Astrocyte (in vitro differentiated cells and primary cell): ENCODE measurements at regions not wholly inside any gene's neighbourhood (a gene's known extent, or its start where the extent isn't known, plus 50 kb on each side); places are given as distances from the start of the nearest gene placed in this dataset.

Experiments used
- DNase-seq: peaks from one replicate; pipeline ENCODE4 v3.0.0-alpha.2; 2010; ENCODE audit warnings: low read depth
- FAIRE-seq: peaks from 2 replicates; lab custom pipeline; 2011; peaks lifted over from hg19 to GRCh38; lab: Jason Lieb, UNC
- H2AFZ ChIP-seq: 2 replicates; pipeline ENCODE4 v1.6.0; 2012; ENCODE audit warnings: low read depth, low read length, inconsistent platforms
- H3K27ac ChIP-seq: 2 replicates; pipeline ENCODE4 v1.5.1; 2011; ENCODE audit warnings: low read depth, low read length, inconsistent platforms
- H3K27me3 ChIP-seq: 2 replicates; pipeline ENCODE4 v1.6.0; 2011; ENCODE audit warnings: low read length, inconsistent platforms; ENCODE audit not compliant: insufficient read depth
- H3K36me3 ChIP-seq: 2 replicates; pipeline ENCODE4 v1.5.1; 2011; ENCODE audit warnings: low read length, inconsistent platforms; ENCODE audit not compliant: insufficient read depth
- H3K4me1 ChIP-seq: 2 replicates; pipeline ENCODE4 v1.5.1; 2011; ENCODE audit warnings: low read length, inconsistent platforms; ENCODE audit not compliant: insufficient read depth
- H3K4me2 ChIP-seq: 2 replicates; pipeline ENCODE4 v1.6.0; 2012; ENCODE audit warnings: low read length, inconsistent platforms
- H3K4me3 ChIP-seq: 2 replicates; pipeline ENCODE4 v1.5.1; 2011; ENCODE audit warnings: low read depth, mild to moderate bottlenecking, low read length, inconsistent platforms; ENCODE audit not compliant: insufficient read depth
- H3K79me2 ChIP-seq: 2 replicates; pipeline ENCODE4 v1.6.0; 2012; ENCODE audit warnings: mild to moderate bottlenecking, low read length, inconsistent platforms; ENCODE audit not compliant: insufficient read depth
- H3K9ac ChIP-seq: 2 replicates; pipeline ENCODE4 v1.6.0; 2012; ENCODE audit warnings: mild to moderate bottlenecking, low read length, inconsistent platforms
- H3K9me3 ChIP-seq: 2 replicates; pipeline ENCODE4 v1.5.1; 2012; ENCODE audit warnings: low read depth, mild to moderate bottlenecking, low read length, inconsistent platforms; ENCODE audit not compliant: insufficient read depth
- H4K20me1 ChIP-seq: 2 replicates; pipeline ENCODE4 v1.6.0; 2012; ENCODE audit warnings: low read length, inconsistent platforms; ENCODE audit not compliant: insufficient read depth
- H3K27ac Mint-ChIP-seq: one replicate; pipeline ENCODE4 v1.8.0; 2021; ENCODE audit warnings: mild to moderate bottlenecking, mixed read lengths; ENCODE audit not compliant: unreplicated experiment
- H3K27me3 Mint-ChIP-seq: one replicate; pipeline ENCODE4 v1.8.0; 2021; ENCODE audit warnings: low read depth, mixed read lengths; ENCODE audit not compliant: unreplicated experiment
- H3K36me3 Mint-ChIP-seq: one replicate; pipeline ENCODE4 v1.8.0; 2021; ENCODE audit warnings: low read depth, mixed read lengths; ENCODE audit not compliant: unreplicated experiment
- H3K4me1 Mint-ChIP-seq: one replicate; pipeline ENCODE4 v1.8.0; 2021; ENCODE audit warnings: low read depth, mixed read lengths; ENCODE audit not compliant: unreplicated experiment
- H3K4me3 Mint-ChIP-seq: one replicate; pipeline ENCODE4 v1.8.0; 2021; ENCODE audit warnings: mild to moderate bottlenecking, moderate library complexity, mixed read lengths; ENCODE audit not compliant: unreplicated experiment
- H3K9me3 Mint-ChIP-seq: one replicate; pipeline ENCODE4 v1.8.0; 2021; ENCODE audit warnings: mild to moderate bottlenecking, mixed read lengths; ENCODE audit not compliant: unreplicated experiment
- EZH2 ChIP-seq: IDR thresholded peaks from 2 replicates; pipeline ENCODE4 v1.6.1; 2012; ENCODE audit warnings: mild to moderate bottlenecking, low read length, inconsistent platforms; ENCODE audit not compliant: insufficient read depth
- TF ChIP-seq, protein P1 (sequence below): IDR thresholded peaks from 2 replicates; pipeline ENCODE4 v1.5.1; 2011; ENCODE audit warnings: low read depth, mild to moderate bottlenecking, inconsistent platforms, low read length, moderate library complexity; ENCODE audit not compliant: insufficient read depth

DNA sequence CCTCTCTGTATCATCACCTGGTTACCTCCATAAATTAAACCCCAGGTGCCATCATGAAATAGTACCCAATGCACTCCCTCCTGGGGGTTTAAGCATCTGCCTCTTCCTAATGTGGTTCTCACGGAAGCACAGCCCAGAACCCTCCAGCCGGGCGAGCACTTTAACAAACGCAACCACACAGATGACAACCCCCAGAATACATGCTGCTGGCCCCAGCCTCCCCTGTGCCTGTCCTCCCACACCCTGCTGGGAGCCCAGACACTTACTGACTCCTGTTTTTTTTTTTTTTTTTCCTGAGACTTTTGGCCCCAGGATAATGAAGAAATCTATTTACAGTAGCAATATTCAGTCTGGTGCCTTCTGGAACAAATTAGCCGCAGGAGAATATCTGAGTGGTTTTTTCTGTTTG lies 50.0 kb upstream of the COL5A1 start:
- Mint-ChIP-seq H3K9me3 (peaks cover 3% of the 10 kb centered on the region), H3K27ac (peak overlapping the region; percentile 97), H3K27me3 (no peaks in the 10 kb centered on the region), H3K4me1 (peaks cover 27% of the 10 kb centered on the region), H3K4me3 (no peak overlapping the region), H3K36me3 (no peaks in the 10 kb centered on the region)
- Histone ChIP-seq H3K36me3 (no peaks in the 10 kb centered on the region), H2AFZ (no peak overlapping the region), H3K4me2 (peak overlapping the region; percentile 68), H3K4me3 (no peak overlapping the region), H3K4me1 (peaks cover 31% of the 10 kb centered on the region), H3K79me2 (no peaks in the 10 kb centered on the region), H4K20me1 (no peaks in the 10 kb centered on the region), H3K27ac (peak overlapping the region; percentile 88), H3K9me3 (no peaks in the 10 kb centered on the region), H3K27me3 (no peaks in the 10 kb centered on the region), H3K9ac (peak overlapping the region; percentile 71)
- DNase-seq (peak; percentile 39), FAIRE-seq (no peak)
- no peak for TF ChIP-seq EZH2
- TF ChIP-seq, protein P1, sequence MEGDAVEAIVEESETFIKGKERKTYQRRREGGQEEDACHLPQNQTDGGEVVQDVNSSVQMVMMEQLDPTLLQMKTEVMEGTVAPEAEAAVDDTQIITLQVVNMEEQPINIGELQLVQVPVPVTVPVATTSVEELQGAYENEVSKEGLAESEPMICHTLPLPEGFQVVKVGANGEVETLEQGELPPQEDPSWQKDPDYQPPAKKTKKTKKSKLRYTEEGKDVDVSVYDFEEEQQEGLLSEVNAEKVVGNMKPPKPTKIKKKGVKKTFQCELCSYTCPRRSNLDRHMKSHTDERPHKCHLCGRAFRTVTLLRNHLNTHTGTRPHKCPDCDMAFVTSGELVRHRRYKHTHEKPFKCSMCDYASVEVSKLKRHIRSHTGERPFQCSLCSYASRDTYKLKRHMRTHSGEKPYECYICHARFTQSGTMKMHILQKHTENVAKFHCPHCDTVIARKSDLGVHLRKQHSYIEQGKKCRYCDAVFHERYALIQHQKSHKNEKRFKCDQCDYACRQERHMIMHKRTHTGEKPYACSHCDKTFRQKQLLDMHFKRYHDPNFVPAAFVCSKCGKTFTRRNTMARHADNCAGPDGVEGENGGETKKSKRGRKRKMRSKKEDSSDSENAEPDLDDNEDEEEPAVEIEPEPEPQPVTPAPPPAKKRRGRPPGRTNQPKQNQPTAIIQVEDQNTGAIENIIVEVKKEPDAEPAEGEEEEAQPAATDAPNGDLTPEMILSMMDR, result no peak
